RWPE2 (cell line): ENCODE measurements at regions not wholly inside any gene's neighbourhood (a gene's known extent, or its start where the extent isn't known, plus 50 kb on each side); places are given as distances from the start of the nearest gene placed in this dataset.

Experiments used
- ATAC-seq: fragments of 200-7000 bp; cut with Tn5 transposase; 3 replicates; pipeline ENCODE4 v1.9.1; 2021; ENCODE audit warnings: low read depth
- DNase-seq: peaks from one replicate; pipeline ENCODE4 v3.0.0-alpha.2; 2020; ENCODE audit warnings: low spot score
- H3K27ac ChIP-seq: fragments of 450-650 bp; 2 replicates; pipeline ENCODE4 v1.5.1; 2017; ENCODE audit warnings: mild to moderate bottlenecking; ENCODE audit not compliant: poor library complexity, severe bottlenecking
- H3K27me3 ChIP-seq: fragments of 250-450 bp; sonication (Bioruptor Pico); 2 replicates; pipeline ENCODE4 v1.5.1; 2021; ENCODE audit warnings: mild to moderate bottlenecking, moderate library complexity; ENCODE audit not compliant: insufficient read depth, poor library complexity, severe bottlenecking
- H3K36me3 ChIP-seq: fragments of 250-450 bp; sonication (Bioruptor Pico); 2 replicates; pipeline ENCODE4 v1.5.1; 2020; ENCODE audit warnings: low read depth, mild to moderate bottlenecking, moderate library complexity
- H3K4me1 ChIP-seq: fragments of 250-450 bp; sonication (Bioruptor Pico); 2 replicates; pipeline ENCODE4 v1.5.1; 2021; ENCODE audit warnings: mild to moderate bottlenecking, moderate library complexity; ENCODE audit not compliant: insufficient read depth, poor library complexity, severe bottlenecking
- H3K4me3 ChIP-seq: fragments of 250-450 bp; sonication (Bioruptor Pico); 2 replicates; pipeline ENCODE4 v1.5.1; 2021; ENCODE audit warnings: mild to moderate bottlenecking, moderate library complexity; ENCODE audit not compliant: severe bottlenecking
- H3K9me3 ChIP-seq: fragments of 250-450 bp; sonication (Bioruptor Pico); 2 replicates; pipeline ENCODE4 v1.5.1; 2021; ENCODE audit warnings: mild to moderate bottlenecking, moderate library complexity; ENCODE audit not compliant: severe bottlenecking
- TF ChIP-seq, protein P1 (sequence below): fragments of 450-650 bp; IDR thresholded peaks from one replicate; pipeline ENCODE4 v1.5.1; 2017; ENCODE audit warnings: mild to moderate bottlenecking, moderate library complexity; ENCODE audit not compliant: poor library complexity, severe bottlenecking

DNA sequence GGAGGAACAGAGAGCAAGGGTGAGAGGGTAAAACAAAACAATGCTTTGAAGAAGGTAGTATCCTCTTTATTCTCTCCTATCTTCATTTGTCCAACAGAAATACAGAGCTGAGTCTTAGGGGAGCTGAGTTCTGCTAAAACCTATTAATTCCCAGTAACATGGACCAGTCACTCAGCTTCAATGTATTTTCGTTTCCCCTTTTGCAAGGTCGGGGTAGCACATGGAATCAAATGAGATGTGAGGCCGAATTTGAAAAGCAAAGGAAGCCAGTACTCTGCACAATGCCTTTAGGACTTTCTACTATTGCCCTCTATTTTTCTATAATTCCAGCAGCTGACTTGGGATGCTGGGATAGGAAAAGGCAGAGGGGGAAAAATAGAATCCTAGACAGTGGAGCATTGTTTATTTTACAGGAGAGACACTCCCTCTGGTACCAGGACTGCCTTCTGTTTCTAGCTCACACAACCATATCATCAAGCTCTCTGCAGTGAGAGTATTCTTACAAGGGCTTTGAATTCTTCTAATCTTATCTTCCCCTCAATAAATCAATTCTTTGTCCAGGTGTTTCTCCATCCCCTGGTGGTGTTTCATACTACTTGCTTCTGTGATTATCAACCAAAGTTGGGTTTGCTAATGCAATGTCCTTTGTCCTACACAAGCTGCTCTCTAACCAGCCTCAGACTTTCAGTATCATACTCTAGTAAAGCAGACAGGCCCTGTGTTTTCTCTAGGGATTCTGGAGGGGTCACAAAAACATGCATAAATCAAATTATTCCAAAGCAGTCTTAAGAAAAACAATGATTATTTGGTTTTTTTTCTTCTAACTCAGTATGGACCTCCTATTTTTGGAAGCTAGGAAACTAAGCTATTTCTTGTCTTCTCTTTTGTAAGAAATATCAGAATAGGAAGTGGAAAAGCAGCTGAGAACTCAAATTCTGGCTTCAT is 341.5 kb downstream of the OSTF1 start:
- Histone ChIP-seq H3K27me3 (no peaks in the 10 kb centered on the region), H3K4me1 (no peaks in the 10 kb centered on the region), H3K27ac (no peak overlapping the region), H3K36me3 (no peaks in the 10 kb centered on the region), H3K4me3 (no peak overlapping the region), H3K9me3 (no peaks in the 10 kb centered on the region)
- TF ChIP-seq, protein P1, sequence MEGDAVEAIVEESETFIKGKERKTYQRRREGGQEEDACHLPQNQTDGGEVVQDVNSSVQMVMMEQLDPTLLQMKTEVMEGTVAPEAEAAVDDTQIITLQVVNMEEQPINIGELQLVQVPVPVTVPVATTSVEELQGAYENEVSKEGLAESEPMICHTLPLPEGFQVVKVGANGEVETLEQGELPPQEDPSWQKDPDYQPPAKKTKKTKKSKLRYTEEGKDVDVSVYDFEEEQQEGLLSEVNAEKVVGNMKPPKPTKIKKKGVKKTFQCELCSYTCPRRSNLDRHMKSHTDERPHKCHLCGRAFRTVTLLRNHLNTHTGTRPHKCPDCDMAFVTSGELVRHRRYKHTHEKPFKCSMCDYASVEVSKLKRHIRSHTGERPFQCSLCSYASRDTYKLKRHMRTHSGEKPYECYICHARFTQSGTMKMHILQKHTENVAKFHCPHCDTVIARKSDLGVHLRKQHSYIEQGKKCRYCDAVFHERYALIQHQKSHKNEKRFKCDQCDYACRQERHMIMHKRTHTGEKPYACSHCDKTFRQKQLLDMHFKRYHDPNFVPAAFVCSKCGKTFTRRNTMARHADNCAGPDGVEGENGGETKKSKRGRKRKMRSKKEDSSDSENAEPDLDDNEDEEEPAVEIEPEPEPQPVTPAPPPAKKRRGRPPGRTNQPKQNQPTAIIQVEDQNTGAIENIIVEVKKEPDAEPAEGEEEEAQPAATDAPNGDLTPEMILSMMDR = no peak
- ATAC-seq = no peak
- no peak for DNase-seq

DNA sequence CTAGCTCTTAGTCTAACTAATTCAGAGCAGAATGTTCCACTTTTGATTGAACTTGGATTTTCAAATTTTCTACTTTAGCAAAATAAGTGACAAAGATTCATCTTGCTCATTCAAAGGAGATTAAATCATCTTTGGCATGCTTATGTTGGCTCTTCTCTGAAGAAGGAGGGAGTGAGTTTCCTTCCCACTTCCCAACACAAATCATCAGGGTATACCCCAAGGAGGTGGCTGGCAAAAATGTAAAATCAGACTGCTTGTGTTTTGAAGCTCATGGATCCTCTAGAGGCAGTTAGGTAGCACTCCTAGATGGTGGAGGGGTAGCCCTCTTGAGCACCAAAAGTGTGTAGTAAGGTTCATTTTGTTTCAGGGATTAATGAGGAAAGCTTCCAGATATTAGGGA is 343.1 kb downstream of the OSTF1 start:
- no peaks in the 10 kb centered on the region for H3K27me3 ChIP-seq
- H3K4me1 ChIP-seq = no peaks in the 10 kb centered on the region
- TF ChIP-seq, protein P1 = no peak
- no peak overlapping the region for H3K4me3 ChIP-seq
- DNase-seq (no peak), ATAC-seq (no peak)
- no peaks in the 10 kb centered on the region for H3K36me3 ChIP-seq
- no peaks in the 10 kb centered on the region for H3K9me3 ChIP-seq
- no peak overlapping the region for H3K27ac ChIP-seq

DNA sequence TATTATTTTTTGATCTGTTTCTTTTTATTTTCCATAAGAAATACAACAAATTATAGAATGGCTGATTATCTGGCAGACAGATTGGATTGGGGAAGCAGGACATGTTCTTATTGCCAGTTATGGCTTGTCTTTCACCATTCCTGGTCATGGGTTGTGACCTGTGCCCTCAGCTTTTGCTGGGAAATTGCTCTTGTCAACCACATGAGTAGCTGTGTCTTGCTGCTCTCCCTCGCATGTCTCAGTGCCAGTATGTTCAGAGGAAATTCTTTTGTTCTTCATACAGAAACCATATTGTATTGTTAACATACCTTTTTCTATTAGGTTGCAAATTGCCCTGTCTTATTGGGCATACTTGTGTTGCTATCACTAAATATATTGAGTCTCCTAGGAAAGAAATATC is 344.1 kb downstream of the OSTF1 start:
- Histone ChIP-seq H3K27ac (no peak overlapping the region), H3K27me3 (no peaks in the 10 kb centered on the region), H3K4me3 (no peak overlapping the region), H3K4me1 (no peaks in the 10 kb centered on the region), H3K9me3 (no peaks in the 10 kb centered on the region), H3K36me3 (no peaks in the 10 kb centered on the region)
- ATAC-seq (no peak), DNase-seq (no peak)
- TF ChIP-seq, protein P1 = no peak

DNA sequence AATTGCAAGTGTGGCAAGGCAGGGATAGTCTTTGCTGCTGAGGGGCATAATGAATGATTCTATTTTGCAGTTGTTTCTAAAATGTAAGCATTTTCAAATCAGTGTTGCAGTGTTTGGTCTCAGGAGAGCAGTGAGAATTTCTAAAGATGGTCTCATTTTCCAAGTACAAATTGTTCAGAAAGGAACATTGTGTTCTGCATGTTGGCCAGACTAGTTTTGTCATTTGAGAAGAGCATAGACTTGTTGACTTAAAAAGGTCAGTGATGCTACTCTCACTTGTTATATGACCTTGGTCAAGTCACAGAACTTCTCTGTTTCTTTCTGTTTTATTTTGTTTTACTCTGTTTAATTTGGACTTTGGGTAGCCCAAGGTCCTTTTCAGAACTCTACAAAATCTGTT is 344.6 kb downstream of the OSTF1 start:
- Histone ChIP-seq H3K27ac (no peak overlapping the region), H3K4me3 (no peak overlapping the region), H3K9me3 (no peaks in the 10 kb centered on the region), H3K27me3 (no peaks in the 10 kb centered on the region), H3K36me3 (no peaks in the 10 kb centered on the region), H3K4me1 (no peaks in the 10 kb centered on the region)
- TF ChIP-seq, protein P1 = no peak
- ATAC-seq (no peak), DNase-seq (no peak)

DNA sequence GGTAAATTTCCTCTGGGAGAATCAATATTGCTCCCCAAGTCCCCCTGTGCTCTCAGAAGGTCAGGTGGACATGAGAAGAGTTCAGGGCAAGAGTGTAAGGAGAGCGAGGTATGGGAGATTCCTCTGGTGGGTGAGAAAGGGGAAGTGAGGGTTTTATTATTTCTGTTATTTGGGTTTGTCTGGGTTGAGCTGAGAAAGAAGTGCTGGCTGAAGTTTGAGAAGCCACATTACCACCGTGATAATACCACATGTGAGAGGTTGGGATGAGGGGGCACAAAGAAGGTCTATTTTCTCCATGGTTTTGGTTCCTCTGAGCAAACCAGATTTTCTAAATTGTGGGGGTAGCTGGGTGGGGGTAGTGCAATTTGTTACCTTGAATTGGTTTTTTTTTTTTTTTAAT is 350.4 kb downstream of the OSTF1 start:
- ATAC-seq = no peak
- H3K27ac ChIP-seq = no peak overlapping the region
- no peak overlapping the region for H3K4me3 ChIP-seq
- no peak for DNase-seq
- H3K9me3 ChIP-seq = no peaks in the 10 kb centered on the region
- no peaks in the 10 kb centered on the region for H3K36me3 ChIP-seq
- no peaks in the 10 kb centered on the region for H3K4me1 ChIP-seq
- TF ChIP-seq, protein P1 = no peak
- H3K27me3 ChIP-seq = no peaks in the 10 kb centered on the region
